Suprapubic skin (tissue), 4 donors: ENCODE measurements at regions not wholly inside any gene's neighbourhood (a gene's known extent, or its start where the extent isn't known, plus 50 kb on each side); places are given as distances from the start of the nearest gene placed in this dataset.

Experiments
- EP300 ChIP-seq: sonication (generic); formaldehyde crosslinking; IDR thresholded peaks from one replicate; pipeline ENCODE4 v1.6.1; 2017; ENCODE audit warnings: antibody characterized with exemption
- POLR2AphosphoS5 ChIP-seq, 3 donors: sonication (generic); formaldehyde crosslinking; IDR thresholded peaks; one replicate each; pipeline ENCODE4 v1.6.1; 2017; ENCODE audit warnings: antibody characterized with exemption in 3 of 3

DNA sequence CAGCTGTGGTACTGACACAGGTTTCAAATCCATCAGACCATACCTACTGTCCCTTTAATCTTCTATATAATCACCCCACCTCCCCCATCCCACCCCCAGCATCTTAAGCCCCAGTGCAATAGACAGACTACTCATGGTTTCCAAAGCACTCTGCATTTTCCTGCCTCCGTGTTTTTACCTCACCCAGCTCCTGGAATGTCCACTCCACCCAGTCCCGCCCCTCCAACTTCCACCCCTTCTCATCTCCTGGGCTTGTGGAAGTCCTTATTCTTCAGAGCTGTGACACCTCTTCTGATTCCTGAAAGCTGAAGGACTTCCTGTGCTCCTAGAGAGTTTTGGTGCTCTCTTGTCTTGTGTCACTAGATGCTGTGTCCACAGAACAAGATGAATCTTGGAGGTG, 94.3 kb downstream of the EFNB1 start:
- TF ChIP-seq POLR2AphosphoS5 (IDR thresholded peaks at IDR 0.05) (no peak), EP300 (no peak)
